HG02938 (cell line): ENCODE measurements at regions not wholly inside any gene's neighbourhood (a gene's known extent, or its start where the extent isn't known, plus 50 kb on each side); places are given as distances from the start of the nearest gene placed in this dataset.

Experiments
- ATAC-seq: cut with Tn5 transposase; IDR thresholded peaks from one replicate; pipeline ENCODE4 v1.9.1; 2021; ENCODE audit warnings: mild to moderate bottlenecking, moderate library complexity; ENCODE audit not compliant: unreplicated experiment

GRCh38 chr2:48134704-48135103 lies 179.8 kb upstream of the FOXN2 start:
- ATAC-seq: no peak

GRCh38 chr2:48135797-48136196 lies 178.7 kb upstream of the FOXN2 start:
- ATAC-seq: no peak

- ATAC-seq: no peak
These were observed 176.7 kb upstream of the FOXN2 start for GRCh38 chr2:48137829-48138228.

- ATAC-seq: no peak
These were observed 175.6 kb upstream of the FOXN2 start for GRCh38 chr2:48138898-48139297.

GRCh38 chr2:48140586-48140985 lies 173.9 kb upstream of the FOXN2 start:
- no peak for ATAC-seq

- no peak for ATAC-seq
These were observed 169.7 kb upstream of the FOXN2 start for GRCh38 chr2:48144777-48145176.

GRCh38 chr2:48145845-48146452 lies 168.5 kb upstream of the FOXN2 start:
- no peak for ATAC-seq

GRCh38 chr2:48146552-48146951 lies 167.9 kb upstream of the FOXN2 start:
- no peak for ATAC-seq

GRCh38 chr2:48147719-48148118 lies 166.8 kb upstream of the FOXN2 start:
- ATAC-seq: no peak

GRCh38 chr2:48148841-48149430 lies 165.5 kb upstream of the FOXN2 start:
- ATAC-seq: no peak

- no peak for ATAC-seq
These were observed 157.3 kb upstream of the FOXN2 start for GRCh38 chr2:48157150-48157549.

- ATAC-seq: no peak
These were observed 152.9 kb upstream of the FOXN2 start for GRCh38 chr2:48161628-48162027.

GRCh38 chr2:48162742-48163141 lies 151.7 kb upstream of the FOXN2 start:
- no peak for ATAC-seq

GRCh38 chr2:48165070-48165753 lies 149.3 kb upstream of the FOXN2 start:
- no peak for ATAC-seq

GRCh38 chr2:48169141-48169592 lies 145.3 kb upstream of the FOXN2 start:
- ATAC-seq: no peak

GRCh38 chr2:48170281-48170680 lies 144.2 kb upstream of the FOXN2 start:
- no peak for ATAC-seq

- ATAC-seq: no peak
These were observed 141.3 kb upstream of the FOXN2 start for GRCh38 chr2:48173141-48173540.

GRCh38 chr2:48174503-48174902 lies 140.0 kb upstream of the FOXN2 start:
- no peak for ATAC-seq

GRCh38 chr2:48175254-48175653 lies 139.2 kb upstream of the FOXN2 start:
- no peak for ATAC-seq

- ATAC-seq: no peak
These were observed 138.8 kb upstream of the FOXN2 start for GRCh38 chr2:48175656-48176055.

- ATAC-seq: no peak
These were observed 137.6 kb upstream of the FOXN2 start for GRCh38 chr2:48176876-48177275.

- no peak for ATAC-seq
These were observed 135.9 kb upstream of the FOXN2 start for GRCh38 chr2:48178611-48179010.
